Stimulated activated naive CD8-positive, alpha-beta T cell treated with anti-CD3 and anti-CD28 coated beads, Interleukin-15, amount 100 ng/mL, for 72 hours (primary cell): ENCODE measurements at regions not wholly inside any gene's neighbourhood (a gene's known extent, or its start where the extent isn't known, plus 50 kb on each side); places are given as distances from the start of the nearest gene placed in this dataset.

Source experiments
- ATAC-seq: fragments of 150-1000 bp; cut with Tn5 transposase; 2 replicates; pipeline ENCODE4 v1.10.0; 2021; ENCODE audit warnings: mild to moderate bottlenecking, moderate library complexity
- DNase-seq, 2 donors: peaks; one replicate each; pipeline ENCODE4 v3.0.0; 2021 to 2022
- H3K27ac Mint-ChIP-seq, 2 donors: one replicate each; pipeline ENCODE4 v1.8.0; 2022; ENCODE audit warnings: mild to moderate bottlenecking in 2 of 2, mixed read lengths in 2 of 2, moderate library complexity in 2 of 2
- H3K27me3 Mint-ChIP-seq: one replicate; pipeline ENCODE4 v1.8.0; 2022; ENCODE audit warnings: mixed read lengths
- H3K4me1 Mint-ChIP-seq: one replicate; pipeline ENCODE4 v1.8.0; 2022; ENCODE audit warnings: mild to moderate bottlenecking, mixed read lengths
- H3K4me3 Mint-ChIP-seq, 2 donors: one replicate each; pipeline ENCODE4 v1.8.0; 2022; ENCODE audit warnings: mild to moderate bottlenecking in 2 of 2, mixed read lengths in 2 of 2, moderate library complexity in 1 of 2
- H3K9me3 Mint-ChIP-seq, 2 donors: one replicate each; pipeline ENCODE4 v1.8.0; 2022; ENCODE audit warnings: mixed read lengths in 2 of 2

DNA sequence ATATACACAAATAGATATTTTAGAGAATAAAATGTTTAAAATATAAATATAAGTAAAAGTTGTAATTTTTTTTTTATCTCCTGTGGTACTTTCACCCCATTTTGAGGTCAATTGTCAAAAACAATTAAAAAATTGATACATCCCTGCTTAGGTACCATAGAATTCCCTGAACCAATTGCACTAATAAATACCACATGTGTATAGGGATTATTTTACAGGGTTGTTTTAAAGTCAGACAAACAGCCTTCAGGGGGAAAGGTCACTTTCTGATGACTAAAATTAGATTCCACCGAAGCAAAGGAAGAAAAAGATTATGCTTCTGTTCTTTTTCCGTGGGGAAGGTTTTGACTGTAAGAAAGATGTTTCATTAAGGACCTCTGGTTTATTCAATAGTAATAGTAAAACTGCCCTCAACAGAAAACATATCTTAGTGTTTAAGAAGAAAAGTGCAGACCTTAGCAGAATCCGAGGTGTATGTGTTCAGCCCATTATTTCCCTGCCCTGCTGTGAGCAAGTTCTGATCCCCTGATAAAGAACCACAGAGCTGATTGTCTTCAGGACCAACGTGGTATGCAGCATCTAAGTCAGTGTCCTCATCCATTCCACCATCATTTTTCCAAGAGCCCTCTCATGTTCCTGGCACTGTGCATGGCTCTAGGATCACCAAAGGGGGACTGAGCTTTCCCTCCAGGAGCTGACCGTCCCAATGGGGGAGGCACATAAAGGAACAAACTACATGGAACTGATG lies 132.9 kb upstream of the IL12A start:
- Mint-ChIP-seq H3K9me3 (no peaks in the 10 kb centered on the region), H3K4me3 (no peak overlapping the region), H3K27me3 (peaks cover 24% of the 10 kb centered on the region), H3K4me1 (no peaks in the 10 kb centered on the region), H3K27ac (no peak overlapping the region)
- ATAC-seq (no peak), DNase-seq (no peak)

GRCh38 chr3:159856590-159857104 lies 132.0 kb upstream of the IL12A start:
- H3K4me3 Mint-ChIP-seq, result no peak overlapping the region
- peaks cover 33% of the 10 kb centered on the region for H3K27me3 Mint-ChIP-seq
- DNase-seq, result no peak
- H3K9me3 Mint-ChIP-seq, result no peaks in the 10 kb centered on the region
- H3K4me1 Mint-ChIP-seq, result peaks cover 7% of the 10 kb centered on the region
- no peak for ATAC-seq
- no peak overlapping the region for H3K27ac Mint-ChIP-seq

DNA sequence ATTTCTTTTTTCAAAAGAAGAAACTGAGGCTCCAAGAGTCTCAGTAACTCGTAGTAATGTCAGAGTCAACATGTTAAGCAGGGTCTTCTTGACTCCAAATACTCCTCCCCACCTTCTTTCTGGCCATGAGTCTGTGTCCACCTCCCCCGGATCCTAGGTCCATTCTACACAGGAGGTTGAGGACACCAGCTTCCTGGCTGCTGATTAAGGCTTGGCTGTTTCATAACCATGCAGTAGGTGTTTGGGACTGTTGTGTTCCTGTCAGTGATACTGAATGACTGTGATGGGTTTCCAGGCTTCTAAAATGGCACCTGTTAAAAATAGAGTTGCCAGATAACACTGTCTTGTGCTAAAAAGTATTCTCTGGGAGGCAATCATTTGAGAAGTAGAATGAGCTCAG lies 130.8 kb upstream of the IL12A start:
- DNase-seq (no peak), ATAC-seq (no peak)
- H3K27ac Mint-ChIP-seq, result no peak overlapping the region
- H3K4me1 Mint-ChIP-seq, result peaks cover 8% of the 10 kb centered on the region
- H3K27me3 Mint-ChIP-seq, result peaks cover 35% of the 10 kb centered on the region
- no peak overlapping the region for H3K4me3 Mint-ChIP-seq
- H3K9me3 Mint-ChIP-seq, result no peaks in the 10 kb centered on the region

DNA sequence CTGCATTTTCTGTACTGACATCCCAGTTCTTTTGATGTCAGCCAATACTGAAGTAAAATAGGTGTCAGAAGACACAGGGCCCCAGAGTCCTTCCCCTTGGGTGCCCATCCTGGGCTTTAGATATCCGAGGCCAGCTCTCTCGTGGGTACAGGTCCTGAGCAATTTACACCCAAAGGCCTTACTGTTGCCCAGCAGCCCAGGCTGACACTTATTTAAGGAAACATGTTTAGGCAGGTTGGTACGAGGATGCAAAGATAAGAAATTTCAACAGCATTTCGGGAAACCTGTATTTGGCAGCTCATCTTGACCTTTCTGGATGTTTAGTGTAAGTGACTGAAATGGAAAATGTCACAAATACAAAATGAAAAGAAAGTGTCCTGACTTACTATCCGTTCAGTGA lies 130.0 kb upstream of the IL12A start:
- ATAC-seq (no peak), DNase-seq (no peak)
- Mint-ChIP-seq H3K27me3 (peaks cover 30% of the 10 kb centered on the region), H3K27ac (no peak overlapping the region), H3K4me1 (peaks cover 8% of the 10 kb centered on the region), H3K9me3 (no peaks in the 10 kb centered on the region), H3K4me3 (no peak overlapping the region)

DNA sequence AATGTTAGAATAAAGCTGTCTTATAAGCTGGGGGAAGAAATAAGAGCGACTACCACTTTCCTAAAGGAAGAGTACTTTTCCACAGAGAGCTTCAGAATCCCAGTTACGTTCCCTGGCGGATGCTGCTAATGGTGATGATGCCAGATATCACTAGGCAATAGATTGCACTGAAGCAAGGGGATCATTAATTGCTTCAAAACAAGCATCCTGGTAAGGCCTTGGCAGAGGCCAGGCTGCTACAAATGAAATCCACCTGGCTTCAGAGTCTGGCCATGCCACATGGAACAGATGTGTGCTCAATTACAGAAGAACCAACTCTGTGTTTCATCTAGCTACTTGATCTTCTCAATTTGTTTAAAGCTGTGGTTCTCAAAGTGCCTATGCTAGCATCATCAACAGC lies 129.2 kb upstream of the IL12A start:
- peaks cover 30% of the 10 kb centered on the region for H3K27me3 Mint-ChIP-seq
- peaks cover 8% of the 10 kb centered on the region for H3K4me1 Mint-ChIP-seq
- H3K4me3 Mint-ChIP-seq, result no peak overlapping the region
- no peak overlapping the region for H3K27ac Mint-ChIP-seq
- no peak for ATAC-seq
- H3K9me3 Mint-ChIP-seq, result no peaks in the 10 kb centered on the region
- no peak for DNase-seq

DNA sequence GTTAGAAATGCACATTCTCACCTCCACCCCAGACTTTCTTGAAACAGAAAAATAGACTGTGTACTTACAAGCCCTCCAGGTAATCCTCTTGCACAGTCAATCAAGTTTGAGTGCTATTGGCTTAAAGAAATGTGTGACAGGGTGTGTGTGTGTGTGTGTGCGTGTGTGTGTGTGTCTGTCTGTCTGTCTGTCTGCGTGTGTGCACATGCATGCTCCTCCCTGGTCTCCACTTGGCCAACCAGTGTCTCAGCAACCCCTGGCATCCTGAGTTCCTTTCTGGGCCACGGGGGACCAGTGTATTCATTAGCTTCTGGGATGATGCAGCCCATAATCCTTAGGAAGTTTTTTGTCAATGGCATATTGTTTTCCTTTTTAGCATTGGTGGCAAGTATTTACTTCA lies 128.8 kb upstream of the IL12A start:
- Mint-ChIP-seq H3K27me3 (peaks cover 30% of the 10 kb centered on the region), H3K9me3 (no peaks in the 10 kb centered on the region), H3K4me3 (no peak overlapping the region), H3K27ac (no peak overlapping the region), H3K4me1 (peaks cover 8% of the 10 kb centered on the region)
- no peak for ATAC-seq
- DNase-seq, result no peak

DNA sequence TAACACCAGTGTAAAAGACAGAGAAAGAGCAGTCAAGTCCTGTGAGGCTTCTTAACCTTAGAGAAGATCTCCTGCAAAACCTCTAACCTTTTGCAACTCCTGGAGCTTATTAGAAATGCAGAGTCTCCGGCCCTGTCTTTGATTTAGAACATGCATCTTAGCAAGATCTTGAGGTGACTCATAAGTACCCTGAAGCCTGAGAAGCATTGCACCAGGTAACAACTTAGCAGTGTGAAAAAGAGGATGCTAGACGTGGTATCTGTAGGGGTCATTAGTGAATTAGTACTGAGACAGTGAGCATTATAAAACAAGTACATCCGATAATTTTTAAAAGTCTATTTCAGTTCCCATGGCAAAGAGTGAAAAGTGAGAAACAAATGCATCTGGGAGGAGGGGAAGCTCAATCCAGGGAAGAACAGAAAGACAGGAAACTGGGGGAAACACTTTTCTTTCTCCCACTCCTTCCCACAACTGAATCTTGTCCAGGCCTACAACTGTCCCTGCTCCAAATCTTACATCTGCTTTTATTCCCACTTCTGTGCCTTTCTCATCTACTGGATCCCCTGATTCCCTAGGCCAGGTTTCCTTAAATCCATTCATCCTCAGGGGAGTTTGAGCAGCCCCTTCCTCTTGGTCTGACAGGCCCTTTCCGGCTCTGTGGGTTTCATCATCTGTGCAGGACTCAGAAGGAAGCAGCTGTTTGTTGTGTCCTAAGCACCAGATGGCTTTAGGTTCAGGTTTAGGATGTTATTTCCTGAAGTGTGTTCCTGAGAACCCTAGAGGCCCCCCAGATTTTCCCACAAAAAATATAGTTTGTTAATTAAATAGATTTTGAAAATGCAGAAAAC lies 128.1 kb upstream of the IL12A start:
- H3K9me3 Mint-ChIP-seq, result no peaks in the 10 kb centered on the region
- peaks cover 8% of the 10 kb centered on the region for H3K4me1 Mint-ChIP-seq
- H3K27me3 Mint-ChIP-seq, result peaks cover 30% of the 10 kb centered on the region
- H3K4me3 Mint-ChIP-seq, result no peak overlapping the region
- no peak overlapping the region for H3K27ac Mint-ChIP-seq
- DNase-seq (no peak), ATAC-seq (no peak)

GRCh38 chr3:159861369-159861987 lies 127.2 kb upstream of the IL12A start:
- H3K27me3 Mint-ChIP-seq, result peaks cover 23% of the 10 kb centered on the region
- no peak overlapping the region for H3K4me3 Mint-ChIP-seq
- DNase-seq (no peak), ATAC-seq (no peak)
- H3K27ac Mint-ChIP-seq, result no peak overlapping the region
- H3K9me3 Mint-ChIP-seq, result no peaks in the 10 kb centered on the region
- peaks cover 8% of the 10 kb centered on the region for H3K4me1 Mint-ChIP-seq

- H3K27me3 Mint-ChIP-seq, result peaks cover 17% of the 10 kb centered on the region
- H3K4me3 Mint-ChIP-seq, result no peak overlapping the region
- peaks cover 8% of the 10 kb centered on the region for H3K4me1 Mint-ChIP-seq
- H3K9me3 Mint-ChIP-seq, result no peaks in the 10 kb centered on the region
- no peak for DNase-seq
- H3K27ac Mint-ChIP-seq, result no peak overlapping the region
- ATAC-seq, result no peak
Observed at GRCh38 chr3:159865041-159865579, 123.5 kb upstream of the IL12A start.

DNA sequence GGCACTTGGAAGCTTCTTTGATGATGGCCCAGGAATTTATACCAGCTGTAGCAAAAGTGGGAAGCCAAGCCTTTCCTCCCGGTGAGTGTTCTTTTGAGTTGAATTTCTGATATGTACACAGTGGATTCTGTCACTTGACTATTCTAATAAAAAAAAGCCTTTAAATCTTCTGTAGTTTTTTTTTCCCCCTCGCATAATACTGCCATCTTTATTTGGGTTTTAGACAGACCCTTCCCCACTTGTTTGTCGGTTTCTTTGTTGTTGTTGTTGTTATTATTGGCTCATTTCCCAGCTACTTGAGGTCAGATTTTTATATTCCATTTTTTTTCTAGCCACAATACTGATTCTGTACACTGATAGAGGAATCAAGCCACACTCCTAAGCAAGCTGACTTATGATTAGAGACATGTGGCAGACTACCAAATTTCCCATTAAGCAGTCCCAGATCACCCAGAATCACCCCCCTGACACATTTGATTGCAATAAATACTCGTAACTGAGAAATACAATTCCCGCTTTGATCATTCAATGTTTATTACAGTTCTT lies 122.4 kb upstream of the IL12A start:
- no peak overlapping the region for H3K27ac Mint-ChIP-seq
- no peak overlapping the region for H3K4me3 Mint-ChIP-seq
- H3K27me3 Mint-ChIP-seq, result peaks cover 10% of the 10 kb centered on the region
- no peak for DNase-seq
- H3K4me1 Mint-ChIP-seq, result peaks cover 5% of the 10 kb centered on the region
- no peak for ATAC-seq
- H3K9me3 Mint-ChIP-seq, result no peaks in the 10 kb centered on the region

- DNase-seq (no peak), ATAC-seq (no peak)
- Mint-ChIP-seq H3K27me3 (peaks cover 5% of the 10 kb centered on the region), H3K4me3 (no peak overlapping the region), H3K4me1 (peaks cover 4% of the 10 kb centered on the region), H3K9me3 (no peaks in the 10 kb centered on the region), H3K27ac (no peak overlapping the region)
Observed at GRCh38 chr3:159867372-159867771, 121.3 kb upstream of the IL12A start.

- peaks cover 6% of the 10 kb centered on the region for H3K4me1 Mint-ChIP-seq
- no peak for ATAC-seq
Observed at GRCh38 chr3:159870723-159871122, 117.9 kb upstream of the IL12A start.

GRCh38 chr3:159872374-159873109 lies 116.1 kb upstream of the IL12A start:
- no peak for ATAC-seq
- no peak overlapping the region for H3K27ac Mint-ChIP-seq

More at GRCh38 chr3:159870723-159871122, 117.9 kb upstream of the IL12A start:
- no peak overlapping the region for H3K27ac Mint-ChIP-seq
- no peaks in the 10 kb centered on the region for H3K9me3 Mint-ChIP-seq
- DNase-seq, result no peak
- no peak overlapping the region for H3K4me3 Mint-ChIP-seq
- peaks cover 8% of the 10 kb centered on the region for H3K27me3 Mint-ChIP-seq

GRCh38 chr3:159875116-159875515 lies 113.5 kb upstream of the IL12A start:
- no peak overlapping the region for H3K4me3 Mint-ChIP-seq
- H3K27ac Mint-ChIP-seq, result no peak overlapping the region
- ATAC-seq, result no peak
- H3K4me1 Mint-ChIP-seq, result peaks cover 6% of the 10 kb centered on the region
- DNase-seq, result no peak
- H3K9me3 Mint-ChIP-seq, result no peaks in the 10 kb centered on the region
- H3K27me3 Mint-ChIP-seq, result peaks cover 8% of the 10 kb centered on the region

More at GRCh38 chr3:159872374-159873109, 116.1 kb upstream of the IL12A start:
- DNase-seq, result no peak
- Mint-ChIP-seq H3K27me3 (peaks cover 8% of the 10 kb centered on the region), H3K4me3 (no peak overlapping the region), H3K4me1 (peaks cover 6% of the 10 kb centered on the region), H3K9me3 (no peaks in the 10 kb centered on the region)

DNA sequence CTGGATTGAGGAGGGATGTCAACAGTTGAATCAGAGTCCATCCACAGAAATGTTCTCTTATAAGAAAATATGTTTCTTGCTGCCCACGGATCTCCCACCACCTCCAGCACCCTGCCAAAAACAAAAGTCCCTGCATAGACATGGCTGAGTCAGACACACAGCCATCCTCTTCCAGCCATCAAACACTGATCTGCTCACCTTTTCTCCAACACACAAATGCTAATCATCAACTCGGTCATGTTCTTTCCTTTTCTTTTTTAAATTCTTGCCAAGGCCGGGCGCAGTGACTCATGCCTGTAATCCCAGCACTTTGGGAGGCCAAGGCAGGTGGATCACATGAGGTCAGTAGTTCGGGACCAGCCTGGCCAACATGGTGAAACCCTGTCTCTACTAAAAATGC lies 110.7 kb upstream of the IL12A start:
- no peaks in the 10 kb centered on the region for H3K4me1 Mint-ChIP-seq
- peaks cover 4% of the 10 kb centered on the region for H3K27me3 Mint-ChIP-seq
- H3K4me3 Mint-ChIP-seq, result no peak overlapping the region
- DNase-seq, result no peak
- no peak overlapping the region for H3K27ac Mint-ChIP-seq
- no peaks in the 10 kb centered on the region for H3K9me3 Mint-ChIP-seq
- no peak for ATAC-seq
